ENCODE measurements at regions not wholly inside any gene's neighbourhood (a gene's known extent, or its start where the extent isn't known, plus 50 kb on each side); places are given as distances from the start of the nearest gene placed in this dataset.

GRCh38 chr14:44271006-44271405 is 236.1 kb downstream of the FSCB start:
- TF ChIP-seq CTCF (conservative IDR thresholded peaks at IDR 0.05; ENCODE audit: low read depth, low read length) (no peak), EZH2 (IDR thresholded peaks at IDR 0.05; ENCODE audit: low read length, unreplicated experiment) (no peak)

Data from PC-3 (cell line).